NCI-H2081 treated with DMSO at 0.1 percent for 48 hours (cell line): ENCODE measurements at regions not wholly inside any gene's neighbourhood (a gene's known extent, or its start where the extent isn't known, plus 50 kb on each side); places are given as distances from the start of the nearest gene placed in this dataset.

Experiments
- DNase-seq: peaks from one replicate; lab custom pipeline; 2025; lab: John Stamatoyannopoulos, UW

GRCh38 chrX:120819126-120819525, 56.5 kb downstream of the CT47B1 start:
- DNase-seq: no peak

- no peak for DNase-seq
These were observed 61.7 kb downstream of the CT47B1 start for GRCh38 chrX:120813982-120814381.

DNA sequence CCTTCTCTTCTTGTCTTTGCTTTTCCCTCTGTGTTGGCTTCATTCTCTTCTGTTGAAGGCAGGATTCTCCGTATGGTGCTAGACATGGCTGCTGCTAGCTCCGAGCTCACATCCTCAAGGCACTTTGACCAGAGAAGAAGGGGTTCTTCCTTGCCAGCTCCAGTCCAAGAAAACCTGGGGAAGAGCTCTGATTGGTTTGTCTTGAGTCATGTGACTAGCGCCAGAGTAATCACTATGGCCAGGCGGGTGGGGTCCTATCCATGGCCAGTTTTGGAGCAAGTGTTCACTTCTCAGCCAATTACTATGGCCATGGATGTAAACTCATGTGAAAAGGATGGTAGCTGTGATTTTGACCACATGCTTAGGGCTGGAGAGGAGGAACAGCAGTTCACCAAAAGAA, 74.2 kb downstream of the CT47B1 start:
- DNase-seq: no peak

DNA sequence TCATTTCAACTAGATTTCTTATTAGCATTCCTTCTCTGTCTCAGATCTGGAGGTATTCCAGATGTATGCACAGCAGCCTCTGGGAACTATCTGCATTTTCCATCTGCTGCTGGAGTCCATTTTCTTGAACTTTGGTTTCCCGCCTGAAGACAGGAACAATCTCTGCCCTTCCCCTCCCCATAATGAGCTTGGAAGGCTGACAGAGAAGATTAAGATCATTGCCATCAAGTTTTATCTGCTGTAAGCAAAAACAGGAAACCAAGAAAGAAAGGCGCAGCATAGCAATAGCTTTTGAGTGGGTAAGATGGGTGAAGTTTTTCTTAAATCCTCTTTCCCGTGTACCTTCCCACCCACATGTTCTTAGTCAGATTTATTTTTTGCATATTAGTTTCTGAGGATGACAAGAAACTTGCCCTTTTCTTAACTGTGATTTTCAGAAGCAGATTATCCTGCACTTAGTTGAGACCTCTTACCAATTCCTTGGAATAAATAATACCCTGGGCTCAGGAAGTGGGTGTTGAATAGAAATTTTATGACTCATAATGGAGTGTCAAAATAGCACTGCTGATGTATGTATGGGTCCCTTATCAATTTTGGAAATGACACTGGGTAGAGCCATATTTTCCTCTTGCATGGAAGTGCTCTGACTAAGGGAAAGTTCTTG, 78.3 kb downstream of the CT47B1 start:
- no peak for DNase-seq

DNA sequence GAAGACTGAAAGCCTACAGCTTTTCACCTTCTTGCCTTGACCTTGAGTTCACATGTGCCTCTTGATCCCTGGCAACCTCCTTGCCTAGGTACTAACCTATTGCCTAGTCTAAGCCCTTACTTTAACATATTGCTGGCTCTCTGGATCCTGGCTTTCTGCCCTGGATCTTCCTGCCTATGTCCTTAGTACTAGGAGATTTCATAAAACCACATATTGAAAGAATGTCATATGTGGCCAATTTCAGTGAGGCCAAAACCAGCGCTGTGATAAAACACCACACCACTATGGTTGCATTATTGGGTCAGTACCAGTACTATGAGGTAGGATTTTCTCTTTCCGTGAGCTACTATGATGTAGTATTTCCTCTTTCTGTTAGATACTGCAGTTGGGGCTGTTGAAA, 80.4 kb downstream of the CT47B1 start:
- no peak for DNase-seq

GRCh38 chrX:120794525-120794975, 81.1 kb downstream of the CT47B1 start:
- no peak for DNase-seq

- DNase-seq: no peak
These were observed 82.6 kb downstream of the CT47B1 start for GRCh38 chrX:120793098-120793497.

- no peak for DNase-seq
These were observed 84.5 kb downstream of the CT47B1 start for GRCh38 chrX:120791013-120791643.

DNA sequence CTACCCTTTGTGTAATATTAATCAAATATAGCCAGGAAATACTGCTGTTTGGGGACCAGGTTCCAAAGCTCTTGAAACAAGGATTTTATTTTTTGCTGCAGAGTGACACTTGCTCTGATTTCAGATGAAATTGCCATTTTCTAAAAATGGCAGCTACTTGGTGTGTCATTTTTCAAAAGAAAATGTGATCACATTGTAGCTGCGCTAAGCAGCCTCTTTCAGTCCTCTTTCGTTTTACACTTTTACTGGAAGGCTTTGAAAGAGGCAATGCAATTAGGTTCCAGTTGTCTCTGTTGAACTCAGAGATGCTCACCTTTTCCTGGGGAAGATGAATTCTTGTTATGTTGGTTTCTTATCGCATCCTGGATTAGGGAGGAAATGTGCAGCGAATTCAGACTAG, 85.1 kb downstream of the CT47B1 start:
- no peak for DNase-seq

GRCh38 chrX:120790118-120790517, 85.5 kb downstream of the CT47B1 start:
- DNase-seq: peak; percentile 43

- no peak for DNase-seq
These were observed 94.3 kb downstream of the CT47B1 start for GRCh38 chrX:120781403-120781802.

DNA sequence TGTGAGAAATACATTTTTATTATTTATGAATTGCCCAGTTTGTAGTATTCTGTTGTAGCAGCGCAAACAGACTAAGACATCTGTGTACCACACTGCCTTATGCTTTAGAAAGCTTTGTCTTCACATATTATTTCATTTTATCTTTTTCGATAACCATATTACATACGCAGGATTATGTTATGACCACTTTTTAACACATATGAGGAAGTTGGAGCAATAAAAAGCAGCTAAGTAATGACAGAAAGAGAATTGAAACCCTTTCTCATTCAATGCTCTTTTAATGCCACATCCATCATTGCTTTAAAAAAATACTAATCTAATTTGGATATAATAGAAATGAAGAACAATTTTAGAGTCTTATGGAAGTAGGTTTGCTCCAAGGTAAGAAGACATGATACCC, 99.7 kb downstream of the CT47B1 start:
- no peak for DNase-seq

DNA sequence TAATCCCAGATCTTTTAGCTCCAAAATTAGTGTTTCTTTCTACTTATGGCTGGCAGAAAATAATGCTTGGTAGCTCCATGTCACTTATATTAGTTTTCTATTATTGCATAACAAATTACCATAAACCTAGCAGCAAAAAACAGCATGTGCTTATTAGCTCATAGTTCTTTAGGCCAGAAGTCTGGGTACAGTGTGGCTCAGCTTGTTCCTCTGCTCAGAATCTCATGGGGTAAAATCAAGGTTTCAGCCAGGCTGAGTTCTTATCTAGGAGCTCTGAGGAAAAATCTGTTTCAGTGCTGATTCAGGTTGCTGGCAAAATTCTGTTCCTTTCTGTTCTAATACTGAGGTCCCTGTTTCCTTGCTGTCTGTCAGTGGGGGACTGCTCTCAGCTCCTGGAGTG, 101.1 kb downstream of the CT47B1 start:
- DNase-seq: no peak

DNA sequence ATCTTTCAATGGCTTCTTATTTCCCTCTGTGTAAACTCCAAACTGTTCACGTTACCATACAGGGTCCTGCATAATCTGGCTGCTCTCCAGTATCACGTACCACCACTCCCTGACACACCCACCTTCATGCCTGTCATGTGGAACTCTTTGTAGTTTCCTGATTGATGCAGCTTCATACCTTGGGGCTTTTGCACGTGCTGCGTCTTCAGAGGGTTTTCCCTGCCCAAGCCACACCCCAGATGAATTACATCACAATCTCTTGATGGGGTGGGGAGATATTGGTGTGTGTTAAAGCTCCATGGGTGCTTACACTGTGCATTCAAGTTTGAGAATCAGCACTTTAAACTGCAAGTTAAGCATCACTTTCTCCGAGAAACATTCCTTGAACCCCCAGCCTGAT, 101.9 kb downstream of the CT47B1 start:
- no peak for DNase-seq

GRCh38 chrX:120769576-120770341, 105.9 kb downstream of the CT47B1 start:
- DNase-seq: peak; percentile 11

DNA sequence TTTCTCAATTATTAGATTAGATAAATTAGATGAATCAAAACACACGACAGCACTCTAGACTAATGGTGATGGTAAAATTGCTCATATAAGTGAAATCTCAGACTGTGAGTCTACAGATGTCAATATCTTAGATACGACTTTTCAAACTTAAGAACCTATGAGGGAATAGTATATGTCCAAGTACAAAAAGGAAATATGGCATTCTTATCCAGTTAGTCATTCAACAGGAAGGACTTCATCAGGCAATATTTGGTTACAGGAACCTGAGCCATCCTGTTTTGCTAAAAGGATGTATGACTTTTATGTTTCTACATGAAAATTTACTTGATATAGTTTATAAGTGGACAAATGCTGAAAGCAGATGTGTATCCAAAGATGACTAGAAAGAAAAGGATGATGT, 107.0 kb downstream of the CT47B1 start:
- no peak for DNase-seq

DNA sequence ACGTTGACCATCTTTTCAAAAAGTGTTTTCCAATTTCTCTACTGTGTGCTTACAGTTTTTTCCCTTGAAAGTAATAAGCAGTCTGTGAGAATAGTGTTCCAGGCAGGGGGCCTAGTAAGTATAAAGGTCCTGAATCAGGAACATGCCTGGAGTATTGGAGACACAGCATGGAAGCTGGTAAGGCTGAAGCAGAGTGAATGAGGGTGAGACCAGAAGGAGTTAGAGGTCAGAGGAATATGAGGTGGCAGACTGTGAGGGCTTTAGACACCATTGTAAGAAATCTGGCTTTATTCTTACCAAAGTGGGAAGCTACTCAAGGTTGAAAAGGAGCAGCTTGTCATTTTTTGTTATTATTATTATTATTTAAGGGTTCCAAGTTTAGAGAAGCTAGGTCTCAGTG, 107.4 kb downstream of the CT47B1 start:
- DNase-seq: no peak

DNA sequence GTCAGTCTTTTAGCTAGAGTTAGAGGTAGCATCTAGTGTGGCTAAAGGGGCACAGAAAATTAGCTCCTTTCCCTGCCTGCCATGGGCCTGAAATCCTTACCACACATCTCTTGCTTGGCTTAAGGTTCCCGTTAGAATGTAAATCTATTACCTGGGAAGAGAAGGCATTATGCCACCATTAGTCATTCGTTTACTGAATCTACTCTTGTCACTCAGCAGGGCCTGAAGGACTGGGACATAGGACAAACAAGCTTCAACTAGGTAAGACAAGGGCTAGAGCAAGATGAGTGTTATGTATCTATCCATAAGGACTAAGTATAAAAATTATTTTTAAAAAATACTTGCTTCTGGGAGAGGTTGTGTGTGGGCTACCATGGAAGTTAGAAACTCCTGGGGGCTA, 112.4 kb downstream of the CT47B1 start:
- DNase-seq: no peak

DNA sequence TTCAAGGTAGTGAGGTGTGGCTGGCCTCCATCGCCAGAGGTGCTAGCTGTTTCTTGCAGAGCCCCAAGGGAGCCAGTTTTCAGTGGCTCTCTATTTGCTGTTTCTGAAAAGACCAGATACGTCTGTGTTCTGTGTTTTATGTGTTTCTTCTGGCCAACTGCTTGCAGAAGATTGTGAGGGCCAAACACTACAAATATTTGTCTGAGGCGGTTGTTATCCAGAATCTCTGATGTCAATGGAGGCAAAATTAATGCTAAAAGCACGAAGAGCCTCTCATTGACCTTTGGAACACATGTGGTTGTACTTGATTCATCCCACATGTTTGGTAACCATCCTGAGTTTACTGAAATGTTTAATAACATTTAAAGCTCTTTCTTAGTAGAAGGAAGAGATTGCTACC, 113.9 kb downstream of the CT47B1 start:
- DNase-seq: no peak

- DNase-seq: no peak
These were observed 116.0 kb downstream of the CT47B1 start for GRCh38 chrX:120759685-120760084.

DNA sequence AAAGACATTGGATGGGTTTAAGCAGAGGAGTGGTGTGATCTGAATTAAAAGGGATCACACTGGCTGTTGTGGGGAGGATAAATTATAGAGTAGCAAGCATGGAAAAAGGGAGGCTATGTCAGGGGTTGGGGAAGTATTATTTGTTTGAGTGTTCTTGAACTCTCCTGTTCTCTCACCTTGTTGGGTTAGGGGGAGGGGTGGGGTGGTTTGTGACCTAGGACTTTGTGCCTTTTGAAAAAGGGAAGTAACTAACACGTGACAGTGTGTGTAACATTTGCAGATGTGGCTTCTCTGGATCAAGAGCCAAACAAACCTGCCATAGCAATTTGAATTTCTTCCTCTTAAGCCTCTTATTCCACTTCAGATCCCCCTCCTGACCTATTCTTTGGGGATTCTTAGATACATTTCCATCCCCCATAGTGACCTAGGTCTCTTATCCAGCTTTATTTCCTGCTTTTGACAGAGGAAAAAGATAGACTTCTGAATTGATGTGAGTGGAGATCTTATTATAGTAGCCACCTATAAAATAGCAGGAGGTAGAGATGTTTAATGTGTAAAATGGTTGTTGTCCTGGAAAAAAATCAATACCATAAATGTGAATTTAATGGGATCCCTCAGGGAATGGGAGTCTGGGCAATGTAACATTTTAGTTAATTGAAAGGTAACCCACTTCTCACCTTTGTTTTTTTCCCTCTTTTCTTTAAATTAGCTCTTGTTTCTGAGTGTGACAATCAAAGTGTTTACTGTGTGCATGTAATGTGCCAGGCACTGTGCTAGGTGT, 120.4 kb downstream of the CT47B1 start:
- no peak for DNase-seq
